Neutrophil (primary cell): ENCODE measurements at regions not wholly inside any gene's neighbourhood (a gene's known extent, or its start where the extent isn't known, plus 50 kb on each side); places are given as distances from the start of the nearest gene placed in this dataset.

ENCODE experiments used
- H3K27ac ChIP-seq: fragments of 200-600 bp; sonication (generic); 2 replicates; pipeline ENCODE4 v1.5.1; 2016; ENCODE audit warnings: mild to moderate bottlenecking, moderate library complexity
- H3K27me3 ChIP-seq: fragments of 200-600 bp; sonication (generic); 2 replicates; pipeline ENCODE4 v1.6.0; 2016; ENCODE audit warnings: mild to moderate bottlenecking
- H3K36me3 ChIP-seq: fragments of 200-600 bp; sonication (generic); 2 replicates; pipeline ENCODE4 v1.5.1; 2017
- H3K4me1 ChIP-seq, 2 experiments: fragments of 200-600 bp in 1 of 2; sonication (generic) in 1 of 2; 1 replicate in 1 of 2; 2 replicates in 1 of 2; pipeline versions ENCODE4 v1.5.1 to v1.6.1; 2013 to 2016; ENCODE audit warnings: low read depth in 1 of 2, low read length in 1 of 2, mild to moderate bottlenecking in 1 of 2, moderate library complexity in 1 of 2; ENCODE audit not compliant: control insufficient read depth in 1 of 2, insufficient read depth in 1 of 2
- H3K4me3 ChIP-seq, 2 experiments: fragments of 200-600 bp in 1 of 2; sonication (generic) in 1 of 2; 1 replicate in 1 of 2; 2 replicates in 1 of 2; pipeline ENCODE4 v1.5.1; 2013 to 2016; ENCODE audit warnings: low read depth in 1 of 2, low read length in 1 of 2, mild to moderate bottlenecking in 1 of 2, moderate library complexity in 1 of 2
- H3K9me3 ChIP-seq: fragments of 200-600 bp; sonication (generic); 2 replicates; pipeline ENCODE4 v1.5.1; 2016
- CTCF ChIP-seq: fragments of 200-600 bp; sonication (generic); IDR thresholded peaks from 2 replicates; pipeline ENCODE4 v1.5.1; 2016; ENCODE audit warnings: antibody characterized with exemption

GRCh38 chr13:91144486-91144885 lies 203.0 kb upstream of the MIR17HG start:
- Histone ChIP-seq H3K36me3 (no peaks in the 10 kb centered on the region), H3K4me3 (no peak overlapping the region), H3K4me1 (peaks cover 21 to 33% of the 10 kb centered on the region in 2 experiments), H3K27ac (no peak overlapping the region), H3K9me3 (no peaks in the 10 kb centered on the region), H3K27me3 (no peaks in the 10 kb centered on the region)
- no peak for TF ChIP-seq CTCF

DNA sequence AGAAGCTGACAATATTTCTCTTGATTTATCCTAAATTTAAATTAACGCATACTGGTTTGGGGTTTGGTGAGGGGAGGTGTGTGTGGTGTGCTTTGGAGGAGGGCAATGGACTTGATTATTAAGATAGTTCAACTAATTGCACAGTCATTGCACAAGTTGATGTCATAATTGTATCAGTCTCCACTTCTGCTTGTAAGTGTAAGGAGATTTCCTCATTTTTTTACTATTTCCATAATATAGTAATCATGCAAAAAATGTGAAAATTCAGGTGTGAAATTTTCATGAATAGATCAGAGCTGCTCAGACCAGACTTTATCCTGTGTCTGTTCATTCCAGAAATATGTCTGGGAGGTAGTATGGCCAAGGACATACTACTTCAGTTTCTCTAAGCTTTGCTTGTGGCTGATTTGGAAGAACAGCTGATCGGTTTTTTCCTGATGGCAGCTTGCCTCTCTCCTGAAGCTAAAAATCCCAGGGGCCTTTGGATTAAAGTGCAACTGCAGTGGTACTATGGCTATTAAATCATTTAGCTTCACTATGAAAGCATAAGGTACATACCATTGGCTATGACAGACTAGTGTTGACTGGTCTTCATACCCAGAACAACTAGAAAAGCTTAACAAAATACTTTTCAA lies 201.8 kb upstream of the MIR17HG start:
- Histone ChIP-seq H3K4me3 (no peak overlapping the region), H3K27ac (no peak overlapping the region)

DNA sequence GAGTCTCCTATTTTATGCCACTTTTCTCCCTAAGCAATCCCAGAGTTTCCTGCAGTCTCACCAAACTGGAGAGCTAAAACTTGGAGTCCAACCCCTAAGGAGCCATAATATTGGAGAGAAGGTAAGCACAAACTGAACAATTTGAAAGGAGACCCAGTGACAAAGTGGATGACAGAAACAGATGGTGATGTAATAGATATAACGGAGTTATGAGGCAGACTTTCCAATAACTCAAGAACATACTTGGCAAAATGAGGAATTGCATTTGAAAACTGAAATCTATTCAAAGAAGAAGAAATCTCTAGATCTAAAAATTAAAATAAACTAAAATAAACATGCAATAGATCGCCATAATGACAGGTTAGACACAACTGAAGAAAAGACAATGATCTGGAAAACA lies 200.9 kb upstream of the MIR17HG start:
- H3K4me3 ChIP-seq, result no peak overlapping the region
- no peak for TF ChIP-seq CTCF
- no peaks in the 10 kb centered on the region for H3K27me3 ChIP-seq
- no peak overlapping the region for H3K27ac ChIP-seq
- no peaks in the 10 kb centered on the region for H3K36me3 ChIP-seq
- H3K9me3 ChIP-seq, result no peaks in the 10 kb centered on the region
- H3K4me1 ChIP-seq, result peaks cover 21 to 33% of the 10 kb centered on the region in 2 experiments

More for the DNA sequence above, 201.8 kb upstream of the MIR17HG start:
- no peaks in the 10 kb centered on the region for H3K36me3 ChIP-seq
- H3K9me3 ChIP-seq, result no peaks in the 10 kb centered on the region
- no peak for TF ChIP-seq CTCF
- H3K4me1 ChIP-seq, result peaks cover 21 to 33% of the 10 kb centered on the region in 2 experiments
- H3K27me3 ChIP-seq, result no peaks in the 10 kb centered on the region

DNA sequence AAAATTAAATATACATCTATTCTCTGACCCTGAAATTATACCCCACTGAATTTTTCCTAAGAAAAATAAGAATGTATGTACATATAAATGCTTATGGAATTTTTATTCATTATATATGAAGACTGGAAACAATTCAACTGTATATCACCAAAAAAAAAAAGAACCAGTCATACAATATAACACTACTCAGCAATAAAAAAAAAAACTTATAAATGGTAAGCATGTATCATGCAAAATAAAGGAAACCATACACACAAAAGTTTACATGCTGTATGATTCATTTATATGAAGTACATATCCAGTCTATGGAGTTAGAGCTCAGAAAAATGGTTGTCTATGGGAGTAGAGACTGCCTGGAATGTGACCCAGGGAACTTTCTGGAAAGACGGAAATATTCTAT lies 199.4 kb upstream of the MIR17HG start:
- Histone ChIP-seq H3K9me3 (no peaks in the 10 kb centered on the region), H3K27me3 (no peaks in the 10 kb centered on the region), H3K36me3 (no peaks in the 10 kb centered on the region), H3K4me3 (no peak overlapping the region), H3K4me1 (peaks cover 21 to 28% of the 10 kb centered on the region in 2 experiments), H3K27ac (no peak overlapping the region)
- no peak for TF ChIP-seq CTCF

DNA sequence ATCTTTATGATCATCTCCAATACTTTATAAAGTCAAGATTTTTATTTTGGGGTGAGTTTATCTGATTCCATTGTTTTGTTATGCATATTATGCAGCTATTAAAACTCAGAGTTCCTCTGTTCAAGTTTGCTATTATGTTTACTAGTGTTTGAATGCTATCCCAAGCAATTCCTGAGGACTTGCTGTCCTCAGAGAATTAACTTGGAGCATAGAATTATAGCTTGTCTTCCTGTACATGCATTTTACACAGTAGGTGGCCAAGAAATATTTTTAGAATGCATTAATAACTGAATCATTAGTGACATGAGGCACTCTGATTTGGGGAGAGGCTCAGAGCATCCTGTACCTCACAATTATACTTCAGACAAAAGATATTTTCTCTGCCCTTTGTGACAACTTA lies 195.6 kb upstream of the MIR17HG start:
- H3K4me3 ChIP-seq, result no peak overlapping the region
- no peak overlapping the region for H3K27ac ChIP-seq
- TF ChIP-seq CTCF, result no peak
- no peaks in the 10 kb centered on the region for H3K36me3 ChIP-seq
- no peaks in the 10 kb centered on the region for H3K9me3 ChIP-seq
- no peaks in the 10 kb centered on the region for H3K27me3 ChIP-seq
- no peaks in the 10 kb centered on the region for H3K4me1 ChIP-seq
